ENCODE measurements at regions not wholly inside any gene's neighbourhood (a gene's known extent, or its start where the extent isn't known, plus 50 kb on each side); places are given as distances from the start of the nearest gene placed in this dataset.
"Not testable (repeated sequence)": the region's sequence is repeated elsewhere in the genome, so short reads cannot be mapped to it uniquely, and the experiment has no call there.

- DNase-seq: no peak
Measured at GRCh38 chr11:29623144-29623722, 393.6 kb downstream of the KCNA4 start.

GRCh38 chr11:29616611-29617010, 400.2 kb downstream of the KCNA4 start:
- DNase-seq: no peak

- no peak for DNase-seq
Measured at GRCh38 chr11:29612423-29612822, 404.4 kb downstream of the KCNA4 start.

GRCh38 chr11:29606330-29607031, 410.3 kb downstream of the KCNA4 start:
- DNase-seq: no peak

- not testable (repeated sequence) for DNase-seq
Measured at GRCh38 chr11:29600151-29600575, 416.7 kb downstream of the KCNA4 start.

GRCh38 chr11:29584342-29584741, 432.5 kb downstream of the KCNA4 start:
- DNase-seq: no peak

- DNase-seq: no peak
Measured at GRCh38 chr11:29578806-29579205, 438.0 kb downstream of the KCNA4 start.

GRCh38 chr11:29564486-29564885, 452.3 kb downstream of the KCNA4 start:
- DNase-seq: no peak

- DNase-seq: no peak
Measured at GRCh38 chr11:29562183-29562582, 454.6 kb downstream of the KCNA4 start.

- DNase-seq: no peak
Measured at GRCh38 chr11:29553990-29554389, 462.8 kb downstream of the KCNA4 start.

GRCh38 chr11:29538339-29539036, 478.3 kb downstream of the KCNA4 start:
- DNase-seq: no peak

GRCh38 chr11:29534836-29535235, 482.0 kb downstream of the KCNA4 start:
- no peak for DNase-seq

GRCh38 chr11:29530961-29531360, 485.9 kb downstream of the KCNA4 start:
- DNase-seq: no peak

GRCh38 chr11:29527391-29527936, 489.4 kb downstream of the KCNA4 start:
- DNase-seq: no peak

GRCh38 chr11:29518389-29519174, 498.2 kb downstream of the KCNA4 start:
- no peak for DNase-seq

GRCh38 chr11:29511394-29511793, 505.4 kb downstream of the KCNA4 start:
- no peak for DNase-seq

- DNase-seq: no peak
Measured at GRCh38 chr11:29507376-29507775, 509.5 kb downstream of the KCNA4 start.

- no peak for DNase-seq
Measured at GRCh38 chr11:29495676-29496075, 521.2 kb downstream of the KCNA4 start.

- DNase-seq: no peak
Measured at GRCh38 chr11:29490938-29491337, 525.9 kb downstream of the KCNA4 start.

GRCh38 chr11:29486301-29486700, 530.5 kb downstream of the KCNA4 start:
- DNase-seq: no peak

- no peak for DNase-seq
Measured at GRCh38 chr11:29485641-29486040, 531.2 kb downstream of the KCNA4 start.

- DNase-seq: no peak
Measured at GRCh38 chr11:29484548-29484947, 532.3 kb downstream of the KCNA4 start.

- no peak for DNase-seq
Measured at GRCh38 chr11:29483831-29484230, 533.0 kb downstream of the KCNA4 start.

Measured in hindlimb muscle (tissue), 1 donor.